ENCODE measurements at regions not wholly inside any gene's neighbourhood (a gene's known extent, or its start where the extent isn't known, plus 50 kb on each side); places are given as distances from the start of the nearest gene placed in this dataset.

DNA sequence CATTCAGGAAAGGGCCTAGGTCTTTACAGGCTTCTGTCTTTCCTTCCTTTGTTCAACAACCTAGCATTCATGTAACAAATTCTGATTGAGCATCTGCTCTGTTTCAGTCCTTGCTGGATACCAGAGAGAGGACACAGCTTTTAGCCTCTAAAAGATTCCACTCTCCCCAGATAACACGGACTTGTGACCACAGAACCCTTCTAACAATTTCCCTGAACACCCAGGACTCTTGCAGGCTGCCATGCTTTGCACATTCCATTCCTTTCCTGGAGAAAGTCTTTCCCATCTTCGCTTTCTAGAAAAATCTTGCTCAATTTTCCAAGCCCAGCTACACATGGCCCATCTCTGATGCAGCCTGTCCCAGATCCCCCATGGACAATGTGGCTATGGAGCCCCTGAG, 310.9 kb downstream of the ACTL7B start:
- no peaks in the 10 kb centered on the region for H3K4me1 ChIP-seq (ENCODE audit: low read length)
- H2AFZ ChIP-seq (ENCODE audit: low read depth, low read length) = no peak overlapping the region
- no peak for TF ChIP-seq EZH2phosphoT487 (IDR thresholded peaks at IDR 0.05; ENCODE audit: low read depth)
- TF ChIP-seq, protein P1, sequence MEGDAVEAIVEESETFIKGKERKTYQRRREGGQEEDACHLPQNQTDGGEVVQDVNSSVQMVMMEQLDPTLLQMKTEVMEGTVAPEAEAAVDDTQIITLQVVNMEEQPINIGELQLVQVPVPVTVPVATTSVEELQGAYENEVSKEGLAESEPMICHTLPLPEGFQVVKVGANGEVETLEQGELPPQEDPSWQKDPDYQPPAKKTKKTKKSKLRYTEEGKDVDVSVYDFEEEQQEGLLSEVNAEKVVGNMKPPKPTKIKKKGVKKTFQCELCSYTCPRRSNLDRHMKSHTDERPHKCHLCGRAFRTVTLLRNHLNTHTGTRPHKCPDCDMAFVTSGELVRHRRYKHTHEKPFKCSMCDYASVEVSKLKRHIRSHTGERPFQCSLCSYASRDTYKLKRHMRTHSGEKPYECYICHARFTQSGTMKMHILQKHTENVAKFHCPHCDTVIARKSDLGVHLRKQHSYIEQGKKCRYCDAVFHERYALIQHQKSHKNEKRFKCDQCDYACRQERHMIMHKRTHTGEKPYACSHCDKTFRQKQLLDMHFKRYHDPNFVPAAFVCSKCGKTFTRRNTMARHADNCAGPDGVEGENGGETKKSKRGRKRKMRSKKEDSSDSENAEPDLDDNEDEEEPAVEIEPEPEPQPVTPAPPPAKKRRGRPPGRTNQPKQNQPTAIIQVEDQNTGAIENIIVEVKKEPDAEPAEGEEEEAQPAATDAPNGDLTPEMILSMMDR (IDR thresholded peaks at IDR 0.05; ENCODE audit: low read depth, low read length) = no peak
- H4K20me1 ChIP-seq (ENCODE audit: insufficient read depth, low read length) = no peaks in the 10 kb centered on the region
- H3K27me3 ChIP-seq (ENCODE audit: low read depth, low read length) = no peaks in the 10 kb centered on the region
- no peaks in the 10 kb centered on the region for H3K9me3 ChIP-seq (ENCODE audit: insufficient read depth, low read length)
- H3K4me2 ChIP-seq (ENCODE audit: low read length) = no peak overlapping the region
- H3K36me3 ChIP-seq (replicated peaks; ENCODE audit: low read depth, low read length) = no peaks in the 10 kb centered on the region
- no peak overlapping the region for H3K27ac ChIP-seq (ENCODE audit: low read length)
- no peak overlapping the region for H3K4me3 ChIP-seq (ENCODE audit: low read length)
- no peaks in the 10 kb centered on the region for H3K79me2 ChIP-seq (ENCODE audit: low read length)
- H3K9ac ChIP-seq (ENCODE audit: low read length) = no peak overlapping the region

DNA sequence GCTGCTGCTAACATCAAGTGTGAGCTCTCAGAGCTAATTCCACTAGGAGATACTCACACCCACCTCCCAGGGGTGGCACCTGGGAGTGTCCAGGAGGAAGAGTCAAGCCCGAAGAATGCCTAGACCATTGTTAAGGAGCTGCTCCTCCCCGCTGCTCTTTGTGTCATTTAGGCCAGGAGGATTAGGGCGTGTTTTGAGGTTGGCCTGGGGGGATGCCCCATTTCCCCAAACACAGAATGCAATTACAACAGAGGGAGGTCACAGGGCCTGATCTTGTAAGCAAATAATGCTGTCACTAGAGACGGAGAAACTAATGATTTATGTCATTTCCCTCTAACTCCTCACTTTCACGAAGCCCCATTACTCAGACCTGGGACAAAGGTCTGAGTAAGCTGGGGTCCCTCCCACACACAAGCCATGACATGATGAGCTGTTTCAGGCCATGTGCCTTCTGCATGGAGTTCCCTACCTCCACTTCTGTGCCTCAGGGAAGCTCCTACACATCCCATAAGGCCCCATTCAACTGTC, 312.5 kb downstream of the ACTL7B start:
- Histone ChIP-seq H3K4me3 (ENCODE audit: low read length) (no peak overlapping the region), H3K36me3 (replicated peaks; ENCODE audit: low read depth, low read length) (no peaks in the 10 kb centered on the region), H3K4me1 (ENCODE audit: low read length) (no peaks in the 10 kb centered on the region), H3K27ac (ENCODE audit: low read length) (no peak overlapping the region), H2AFZ (ENCODE audit: low read depth, low read length) (no peak overlapping the region), H3K9ac (ENCODE audit: low read length) (no peak overlapping the region), H3K79me2 (ENCODE audit: low read length) (no peaks in the 10 kb centered on the region), H4K20me1 (ENCODE audit: insufficient read depth, low read length) (no peaks in the 10 kb centered on the region), H3K27me3 (ENCODE audit: low read depth, low read length) (no peaks in the 10 kb centered on the region), H3K4me2 (ENCODE audit: low read length) (no peak overlapping the region), H3K9me3 (ENCODE audit: insufficient read depth, low read length) (no peaks in the 10 kb centered on the region)
- TF ChIP-seq, protein P1 (IDR thresholded peaks at IDR 0.05; ENCODE audit: low read depth, low read length) = no peak
- TF ChIP-seq EZH2phosphoT487 (IDR thresholded peaks at IDR 0.05; ENCODE audit: low read depth) = no peak

DNA sequence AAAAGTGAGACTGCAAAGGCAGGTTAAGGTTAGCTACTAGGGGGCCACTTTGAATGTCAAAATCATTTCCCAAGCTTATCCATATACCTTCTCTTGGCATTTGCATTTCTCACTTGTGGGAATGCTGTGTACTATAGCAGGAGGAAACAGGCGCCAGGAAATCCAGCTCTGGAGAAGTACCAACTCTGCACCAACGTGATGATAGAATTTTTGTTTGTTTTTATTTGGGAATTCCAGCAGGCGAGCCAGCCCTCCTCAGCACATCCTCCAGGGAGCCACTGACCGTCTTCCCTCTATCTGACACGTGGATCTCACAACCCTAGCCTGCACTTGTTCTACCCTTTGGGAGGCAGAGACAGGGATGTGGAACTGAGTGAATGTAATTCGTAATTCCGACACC, 318.0 kb downstream of the ACTL7B start:
- Histone ChIP-seq H2AFZ (ENCODE audit: low read depth, low read length) (no peak overlapping the region), H3K4me2 (ENCODE audit: low read length) (no peak overlapping the region), H4K20me1 (ENCODE audit: insufficient read depth, low read length) (no peaks in the 10 kb centered on the region), H3K9ac (ENCODE audit: low read length) (no peak overlapping the region), H3K9me3 (ENCODE audit: insufficient read depth, low read length) (no peaks in the 10 kb centered on the region), H3K4me3 (ENCODE audit: low read length) (no peak overlapping the region), H3K27ac (ENCODE audit: low read length) (no peak overlapping the region), H3K4me1 (ENCODE audit: low read length) (no peaks in the 10 kb centered on the region), H3K36me3 (replicated peaks; ENCODE audit: low read depth, low read length) (no peaks in the 10 kb centered on the region), H3K27me3 (ENCODE audit: low read depth, low read length) (no peaks in the 10 kb centered on the region), H3K79me2 (ENCODE audit: low read length) (no peaks in the 10 kb centered on the region)
- TF ChIP-seq EZH2phosphoT487 (IDR thresholded peaks at IDR 0.05; ENCODE audit: low read depth) = no peak
- TF ChIP-seq, protein P1 (IDR thresholded peaks at IDR 0.05; ENCODE audit: low read depth, low read length) = no peak

DNA sequence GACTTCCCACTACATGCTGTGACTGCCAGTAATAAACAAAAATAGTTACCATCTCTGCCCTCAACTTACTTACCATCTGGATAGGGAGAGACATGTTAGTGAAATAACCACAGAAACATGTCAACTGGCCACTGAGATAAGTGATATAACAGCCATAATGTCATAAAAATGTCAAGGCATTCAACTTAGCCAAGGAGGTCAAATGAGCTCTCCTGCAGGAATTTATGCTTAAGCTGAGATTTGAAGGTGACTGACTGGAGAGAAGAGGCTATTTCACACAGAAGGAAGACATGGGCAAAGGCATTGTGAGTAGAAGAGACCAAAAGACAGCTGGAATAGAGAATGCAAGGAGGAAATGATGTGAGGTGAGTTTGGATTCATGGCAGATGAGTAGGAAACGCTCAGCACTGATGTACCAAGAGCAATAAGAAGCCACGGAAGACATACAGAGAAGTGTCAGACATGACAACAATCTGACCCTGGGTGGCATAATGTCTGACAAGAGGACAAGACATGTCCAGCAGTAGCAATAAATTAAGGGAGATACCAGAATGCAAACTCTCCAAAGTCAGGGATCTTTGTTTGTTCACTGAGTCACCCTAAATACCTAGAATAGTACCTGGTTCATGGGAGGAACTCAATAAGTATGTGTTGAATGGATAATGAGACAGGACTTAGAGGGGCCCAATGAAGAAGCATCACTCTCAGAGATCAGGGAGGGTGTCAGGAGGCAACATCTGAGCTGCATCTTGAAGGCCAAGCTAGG, 318.8 kb downstream of the ACTL7B start:
- Histone ChIP-seq H3K27me3 (ENCODE audit: low read depth, low read length) (no peaks in the 10 kb centered on the region), H4K20me1 (ENCODE audit: insufficient read depth, low read length) (no peaks in the 10 kb centered on the region), H2AFZ (ENCODE audit: low read depth, low read length) (no peak overlapping the region), H3K9me3 (ENCODE audit: insufficient read depth, low read length) (no peaks in the 10 kb centered on the region), H3K36me3 (replicated peaks; ENCODE audit: low read depth, low read length) (no peaks in the 10 kb centered on the region), H3K4me3 (ENCODE audit: low read length) (no peak overlapping the region), H3K4me1 (ENCODE audit: low read length) (no peaks in the 10 kb centered on the region), H3K27ac (ENCODE audit: low read length) (no peak overlapping the region), H3K4me2 (ENCODE audit: low read length) (no peak overlapping the region), H3K9ac (ENCODE audit: low read length) (no peak overlapping the region), H3K79me2 (ENCODE audit: low read length) (no peaks in the 10 kb centered on the region)
- TF ChIP-seq EZH2phosphoT487 (IDR thresholded peaks at IDR 0.05; ENCODE audit: low read depth) = no peak
- TF ChIP-seq, protein P1 (IDR thresholded peaks at IDR 0.05; ENCODE audit: low read depth, low read length) = no peak
